Immature natural killer cell (primary cell): ENCODE measurements at regions not wholly inside any gene's neighbourhood (a gene's known extent, or its start where the extent isn't known, plus 50 kb on each side); places are given as distances from the start of the nearest gene placed in this dataset.

Experiments used
- DNase-seq, 3 donors: peaks; one replicate each; pipeline ENCODE4 v3.0.0; 2022; ENCODE audit warnings: mixed read lengths in 1 of 3
- H3K27ac Mint-ChIP-seq, 6 donors: one replicate each; pipeline ENCODE4 v1.8.0; 2020; ENCODE audit warnings: mixed read lengths in 6 of 6, mild to moderate bottlenecking in 5 of 6, inconsistent platforms in 4 of 6, moderate library complexity in 3 of 6
- H3K27me3 Mint-ChIP-seq, 3 donors: one replicate each; pipeline ENCODE4 v1.8.0; 2020 to 2021; ENCODE audit warnings: low read depth in 3 of 3, mild to moderate bottlenecking in 3 of 3, mixed read lengths in 3 of 3, moderate library complexity in 3 of 3, inconsistent platforms in 1 of 3
- H3K36me3 Mint-ChIP-seq, 3 donors: one replicate each; pipeline ENCODE4 v1.8.0; 2020; ENCODE audit warnings: mixed read lengths in 3 of 3, inconsistent platforms in 2 of 3, mild to moderate bottlenecking in 2 of 3
- H3K4me1 Mint-ChIP-seq, 2 donors: one replicate each; pipeline ENCODE4 v1.8.0; 2020; ENCODE audit warnings: inconsistent platforms in 2 of 2, mild to moderate bottlenecking in 2 of 2, mixed read lengths in 2 of 2, moderate library complexity in 1 of 2
- H3K4me3 Mint-ChIP-seq, 5 donors: one replicate each; pipeline ENCODE4 v1.8.0; 2020; ENCODE audit warnings: mild to moderate bottlenecking in 5 of 5, mixed read lengths in 5 of 5, inconsistent platforms in 3 of 5, moderate library complexity in 3 of 5
- H3K9me3 Mint-ChIP-seq, 6 donors: one replicate each; pipeline ENCODE4 v1.8.0; 2020; ENCODE audit warnings: mild to moderate bottlenecking in 6 of 6, mixed read lengths in 6 of 6, inconsistent platforms in 4 of 6, moderate library complexity in 3 of 6

- H3K27me3 Mint-ChIP-seq = peaks cover 4 to 14% (median 6%) of the 10 kb centered on the region in 3 donors
- no peak overlapping the region for H3K27ac Mint-ChIP-seq
- no peak overlapping the region for H3K4me3 Mint-ChIP-seq
- H3K9me3 Mint-ChIP-seq = no peaks in the 10 kb centered on the region
- DNase-seq = no peak
- no peaks in the 10 kb centered on the region for H3K4me1 Mint-ChIP-seq
- no peaks in the 10 kb centered on the region for H3K36me3 Mint-ChIP-seq
These were observed 655.6 kb downstream of the ETS1 start for GRCh38 chr11:127931803-127932202.

- Mint-ChIP-seq H3K4me1 (no peaks in the 10 kb centered on the region), H3K9me3 (no peaks in the 10 kb centered on the region), H3K27me3 (peaks cover 9 to 17% (median 10%) of the 10 kb centered on the region in 3 donors), H3K27ac (no peak overlapping the region), H3K4me3 (no peak overlapping the region), H3K36me3 (no peaks in the 10 kb centered on the region)
- DNase-seq = no peak
These were observed 660.6 kb downstream of the ETS1 start for GRCh38 chr11:127926721-127927120.

- Mint-ChIP-seq H3K27me3 (peaks cover 9 to 16% (median 12%) of the 10 kb centered on the region in 3 donors), H3K36me3 (no peaks in the 10 kb centered on the region), H3K4me1 (no peaks in the 10 kb centered on the region), H3K4me3 (no peak overlapping the region), H3K27ac (no peak overlapping the region), H3K9me3 (peaks cover 0 to 3% (median 2%) of the 10 kb centered on the region in 6 donors)
- DNase-seq = no peak
These were observed 661.9 kb downstream of the ETS1 start for GRCh38 chr11:127925475-127925874.

GRCh38 chr11:127919206-127920000, 668.0 kb downstream of the ETS1 start:
- Mint-ChIP-seq H3K36me3 (no peaks in the 10 kb centered on the region), H3K27me3 (peaks cover 6 to 17% (median 11%) of the 10 kb centered on the region in 3 donors), H3K4me1 (no peaks in the 10 kb centered on the region), H3K27ac (no peak overlapping the region), H3K9me3 (peaks cover 10 to 29% (median 15%) of the 10 kb centered on the region in 6 donors), H3K4me3 (no peak overlapping the region)
- DNase-seq = no peak

- Mint-ChIP-seq H3K36me3 (no peaks in the 10 kb centered on the region), H3K27me3 (peaks cover 0 to 6% (median 4%) of the 10 kb centered on the region in 3 donors), H3K4me1 (no peaks in the 10 kb centered on the region), H3K27ac (no peak overlapping the region), H3K4me3 (no peak overlapping the region), H3K9me3 (no peaks in the 10 kb centered on the region)
- DNase-seq = no peak
These were observed 685.0 kb downstream of the ETS1 start for GRCh38 chr11:127902382-127902781.

- Mint-ChIP-seq H3K27me3 (peaks cover 0 to 7% (median under 1%) of the 10 kb centered on the region in 3 donors), H3K9me3 (no peaks in the 10 kb centered on the region), H3K4me3 (no peak overlapping the region), H3K4me1 (no peaks in the 10 kb centered on the region), H3K27ac (no peak overlapping the region), H3K36me3 (no peaks in the 10 kb centered on the region)
- no peak for DNase-seq
These were observed 688.7 kb downstream of the ETS1 start for GRCh38 chr11:127898422-127899365.

- H3K27ac Mint-ChIP-seq = no peak overlapping the region
- no peaks in the 10 kb centered on the region for H3K36me3 Mint-ChIP-seq
- DNase-seq = no peak
- H3K27me3 Mint-ChIP-seq = peaks cover 0 to 11% (median 5%) of the 10 kb centered on the region in 3 donors
- H3K9me3 Mint-ChIP-seq = no peaks in the 10 kb centered on the region
- H3K4me3 Mint-ChIP-seq = no peak overlapping the region
- H3K4me1 Mint-ChIP-seq = no peaks in the 10 kb centered on the region
These were observed 691.6 kb downstream of the ETS1 start for GRCh38 chr11:127895776-127896175.

- Mint-ChIP-seq H3K9me3 (no peaks in the 10 kb centered on the region), H3K36me3 (no peaks in the 10 kb centered on the region), H3K27me3 (peaks cover 3 to 9% (median 7%) of the 10 kb centered on the region in 3 donors), H3K4me3 (no peak overlapping the region), H3K4me1 (no peaks in the 10 kb centered on the region), H3K27ac (no peak overlapping the region)
- no peak for DNase-seq
These were observed 693.0 kb downstream of the ETS1 start for GRCh38 chr11:127894316-127894715.

- Mint-ChIP-seq H3K9me3 (peaks cover 4 to 8% (median 6%) of the 10 kb centered on the region in 6 donors), H3K4me1 (no peaks in the 10 kb centered on the region), H3K27ac (no peak overlapping the region), H3K27me3 (peaks cover 3 to 7% (median 6%) of the 10 kb centered on the region in 3 donors), H3K36me3 (peaks cover 0 to 6% (median 5%) of the 10 kb centered on the region in 3 donors), H3K4me3 (no peak overlapping the region)
- DNase-seq = no peak
These were observed 697.2 kb downstream of the ETS1 start for GRCh38 chr11:127890030-127890615.

- H3K4me1 Mint-ChIP-seq = no peaks in the 10 kb centered on the region
- H3K27ac Mint-ChIP-seq = no peak overlapping the region
- H3K27me3 Mint-ChIP-seq = peaks cover 3 to 7% (median 6%) of the 10 kb centered on the region in 3 donors
- H3K36me3 Mint-ChIP-seq = peaks cover 0 to 6% (median 5%) of the 10 kb centered on the region in 3 donors
- H3K4me3 Mint-ChIP-seq = no peak overlapping the region
- peaks cover 4 to 9% (median 7%) of the 10 kb centered on the region in 6 donors for H3K9me3 Mint-ChIP-seq
- DNase-seq = no peak
These were observed 699.0 kb downstream of the ETS1 start for GRCh38 chr11:127888386-127888785.

GRCh38 chr11:127875131-127875530, 712.2 kb downstream of the ETS1 start:
- no peaks in the 10 kb centered on the region for H3K4me1 Mint-ChIP-seq
- no peaks in the 10 kb centered on the region for H3K36me3 Mint-ChIP-seq
- peaks cover 0 to 8% (median 1%) of the 10 kb centered on the region in 3 donors for H3K27me3 Mint-ChIP-seq
- H3K9me3 Mint-ChIP-seq = peaks cover 0 to 5% (median 0%) of the 10 kb centered on the region in 6 donors
- no peak overlapping the region for H3K27ac Mint-ChIP-seq
- H3K4me3 Mint-ChIP-seq = no peak overlapping the region
- no peak for DNase-seq

- DNase-seq = no peak
- no peaks in the 10 kb centered on the region for H3K4me1 Mint-ChIP-seq
These were observed 713.9 kb downstream of the ETS1 start for GRCh38 chr11:127873478-127873877.

GRCh38 chr11:127866109-127866508, 721.2 kb downstream of the ETS1 start:
- Mint-ChIP-seq H3K4me3 (no peak overlapping the region), H3K27me3 (peaks cover 0 to 7% (median 2%) of the 10 kb centered on the region in 3 donors), H3K4me1 (no peaks in the 10 kb centered on the region), H3K27ac (no peak overlapping the region), H3K36me3 (no peaks in the 10 kb centered on the region), H3K9me3 (peaks cover 0 to 3% (median 0%) of the 10 kb centered on the region in 6 donors)
- DNase-seq = no peak

More at GRCh38 chr11:127873478-127873877, 713.9 kb downstream of the ETS1 start:
- no peaks in the 10 kb centered on the region for H3K36me3 Mint-ChIP-seq
- peaks cover 0 to 2% (median 0%) of the 10 kb centered on the region in 6 donors for H3K9me3 Mint-ChIP-seq
- H3K27ac Mint-ChIP-seq = no peak overlapping the region
- no peak overlapping the region for H3K4me3 Mint-ChIP-seq
- H3K27me3 Mint-ChIP-seq = peaks cover 0 to 8% (median 0%) of the 10 kb centered on the region in 3 donors
